ENCODE measurements at regions not wholly inside any gene's neighbourhood (a gene's known extent, or its start where the extent isn't known, plus 50 kb on each side); places are given as distances from the start of the nearest gene placed in this dataset.

DNA sequence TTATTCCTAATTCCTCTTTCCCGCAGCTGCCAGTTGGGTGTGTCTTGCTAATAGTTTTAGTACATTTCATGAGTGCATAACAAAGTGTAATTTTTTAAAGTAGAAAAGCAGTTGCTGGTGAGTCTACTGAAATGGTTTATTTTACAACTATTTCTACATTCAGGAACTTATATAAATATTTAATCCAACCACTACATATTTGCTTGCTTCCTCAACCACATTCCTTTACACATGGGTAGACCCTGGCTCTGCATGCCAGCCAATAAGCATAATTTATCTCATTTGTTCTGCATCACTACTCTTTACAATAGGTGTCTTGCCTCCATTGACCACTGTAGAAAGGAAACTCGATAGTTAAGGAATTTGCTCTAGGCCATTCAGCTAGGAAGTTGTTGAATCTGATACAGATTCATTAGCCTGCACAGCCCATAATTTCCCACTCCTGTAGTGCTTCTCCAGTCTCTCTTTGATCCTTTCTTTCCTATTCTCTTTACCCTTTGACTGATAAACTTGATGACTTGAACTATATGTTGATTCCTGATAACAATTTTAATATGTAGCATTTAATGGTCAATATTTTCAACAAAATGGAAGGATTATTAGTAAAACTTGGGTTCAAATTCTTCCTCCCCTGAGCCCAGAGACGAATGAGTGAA, 342.5 kb upstream of the ACTBL2 start:
- TF ChIP-seq CTCF (IDR thresholded peaks at IDR 0.05) (no peak), EZH2 (IDR thresholded peaks at IDR 0.05; ENCODE audit: borderline replicate concordance, insufficient read depth, low read depth, low read length, poor library complexity, severe bottlenecking) (no peak)
